ENCODE measurements at regions not wholly inside any gene's neighbourhood (a gene's known extent, or its start where the extent isn't known, plus 50 kb on each side); places are given as distances from the start of the nearest gene placed in this dataset.

- FAIRE-seq = no peak
- no peak for DNase-seq (ENCODE audit: insufficient read length, low spot score)
- no peak for TF ChIP-seq POLR2A (IDR thresholded peaks at IDR 0.05; ENCODE audit: low read depth, low read length)
Measured at GRCh38 chr4:79064806-79065205, 125.6 kb upstream of the PAQR3 start.

DNA sequence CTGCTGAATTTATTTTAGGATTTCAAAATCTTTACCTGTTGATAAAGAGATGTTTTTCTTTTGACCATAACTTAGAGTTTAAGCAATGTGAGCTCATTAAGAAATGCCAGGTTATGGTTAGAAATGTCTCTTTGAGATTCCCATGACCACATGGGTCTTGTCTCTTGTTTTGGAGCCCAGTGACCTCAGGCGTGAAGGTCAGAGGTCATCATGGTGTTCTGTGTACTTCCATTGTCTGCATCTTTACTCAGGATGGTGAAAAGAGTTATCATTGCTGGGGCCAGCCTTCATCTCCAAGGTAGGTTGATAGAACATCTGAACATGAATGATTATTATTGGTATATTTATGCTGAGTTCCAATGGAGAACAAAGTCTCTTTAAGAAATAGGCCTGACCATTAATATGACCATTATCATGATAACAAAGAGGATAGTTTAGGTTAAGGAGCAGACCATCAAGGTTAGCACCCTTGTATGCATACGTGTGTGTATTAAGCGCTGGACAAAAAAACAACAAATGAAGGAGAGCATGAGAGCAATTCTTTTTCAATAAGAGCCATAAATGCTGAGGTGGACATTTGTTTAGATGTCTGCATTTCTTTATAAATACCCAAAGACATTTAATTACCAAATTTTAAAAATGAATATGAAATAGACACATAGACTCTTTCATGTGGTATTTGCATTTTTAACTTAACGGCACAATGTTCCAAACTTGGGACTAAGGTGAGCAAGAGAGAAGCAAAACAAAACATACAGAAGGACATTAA is 120.6 kb upstream of the PAQR3 start:
- no peak for TF ChIP-seq POLR2A (IDR thresholded peaks at IDR 0.05; ENCODE audit: low read depth, low read length)
- FAIRE-seq (no peak), DNase-seq (ENCODE audit: insufficient read length, low spot score) (no peak)

DNA sequence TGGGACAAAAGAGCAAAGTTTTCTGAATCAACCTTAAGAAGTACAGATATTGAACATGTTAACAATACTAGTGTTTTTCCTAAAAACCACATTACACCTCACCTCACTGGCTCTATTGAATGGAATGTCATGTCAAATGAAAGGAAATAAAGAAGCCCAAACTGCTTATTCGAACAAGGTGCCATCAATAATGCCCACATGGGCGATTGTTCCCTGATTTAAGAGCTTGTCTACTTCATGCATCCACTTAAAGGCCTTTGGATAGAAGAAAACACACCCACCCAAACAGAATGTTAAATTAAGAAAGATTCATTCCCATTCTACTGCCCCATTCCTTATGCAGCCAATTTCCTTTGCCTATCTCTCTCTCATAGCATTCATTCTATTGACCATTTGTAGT is 118.5 kb upstream of the PAQR3 start:
- DNase-seq (ENCODE audit: insufficient read length, low spot score) (no peak), FAIRE-seq (no peak)

GRCh38 chr4:79053754-79054153 is 114.5 kb upstream of the PAQR3 start:
- no peak for DNase-seq (ENCODE audit: insufficient read length, low spot score)
- no peak for TF ChIP-seq POLR2A (IDR thresholded peaks at IDR 0.05; ENCODE audit: low read depth, low read length)
- FAIRE-seq = no peak

More for the DNA sequence above, 118.5 kb upstream of the PAQR3 start:
- no peak for TF ChIP-seq POLR2A (IDR thresholded peaks at IDR 0.05; ENCODE audit: low read depth, low read length)

DNA sequence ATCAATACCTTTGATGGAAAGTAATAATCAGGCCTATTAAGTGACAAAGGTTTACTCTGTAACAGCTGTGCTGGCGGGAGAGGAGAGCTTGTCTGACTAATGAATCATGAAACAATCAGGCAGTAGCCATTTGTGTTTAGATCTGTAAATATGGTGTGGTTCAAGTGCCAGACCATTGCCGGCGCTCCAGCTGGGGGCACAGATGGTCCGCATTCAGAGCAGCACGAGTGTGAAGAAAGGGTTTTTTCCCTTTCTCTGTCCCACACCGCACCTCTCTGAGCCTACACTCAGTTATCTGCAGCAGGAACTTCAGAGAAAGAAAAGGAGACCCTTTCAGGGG is 111.3 kb upstream of the PAQR3 start:
- no peak for TF ChIP-seq POLR2A (IDR thresholded peaks at IDR 0.05; ENCODE audit: low read depth, low read length)
- no peak for DNase-seq (ENCODE audit: insufficient read length, low spot score)
- no peak for FAIRE-seq

- DNase-seq (ENCODE audit: insufficient read length, low spot score) (peak; percentile 5), FAIRE-seq (no peak)
- TF ChIP-seq POLR2A (IDR thresholded peaks at IDR 0.05; ENCODE audit: low read depth, low read length) = no peak
Measured at GRCh38 chr4:79049840-79050540, 110.8 kb upstream of the PAQR3 start.

DNA sequence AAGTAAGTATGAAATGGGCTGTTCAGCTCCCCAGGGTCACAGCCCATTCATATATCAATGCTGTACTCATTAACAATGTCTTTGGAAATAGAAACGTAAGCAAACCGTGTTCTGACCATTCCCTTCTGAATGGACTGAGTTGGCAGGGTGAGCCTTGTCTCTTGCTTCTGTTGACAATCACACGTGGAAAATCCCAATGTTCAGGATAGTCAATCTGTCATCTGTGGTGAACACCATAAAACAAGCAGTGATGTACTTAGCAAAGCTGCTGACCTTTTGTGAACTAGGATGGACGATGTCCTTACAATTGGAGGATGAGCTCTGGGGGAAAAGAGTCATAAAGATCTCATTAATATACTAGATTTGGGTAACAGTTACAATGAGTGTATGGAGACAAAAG is 109.6 kb upstream of the PAQR3 start:
- FAIRE-seq (no peak), DNase-seq (ENCODE audit: insufficient read length, low spot score) (no peak)
- no peak for TF ChIP-seq POLR2A (IDR thresholded peaks at IDR 0.05; ENCODE audit: low read depth, low read length)

DNA sequence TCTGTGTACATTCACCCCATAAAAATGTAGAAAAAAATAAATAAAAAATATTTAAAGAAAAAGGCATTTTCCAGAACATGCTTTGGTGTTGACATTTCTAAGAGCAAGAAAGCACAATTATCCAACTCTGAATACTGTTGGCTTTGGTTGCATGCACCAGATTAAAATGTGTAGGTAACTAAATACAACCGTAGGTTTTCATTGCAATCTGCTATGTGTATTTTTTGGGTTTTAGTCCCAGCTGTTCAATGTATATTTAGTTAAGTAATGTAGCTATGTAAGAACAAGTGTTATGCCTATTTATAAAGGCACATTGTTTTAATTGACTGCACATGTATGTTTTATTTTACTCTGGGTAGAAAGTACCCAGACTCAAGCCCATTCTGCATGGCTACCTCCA is 108.1 kb upstream of the PAQR3 start:
- no peak for TF ChIP-seq POLR2A (IDR thresholded peaks at IDR 0.05; ENCODE audit: low read depth, low read length)
- no peak for DNase-seq (ENCODE audit: insufficient read length, low spot score)
- FAIRE-seq = no peak

DNA sequence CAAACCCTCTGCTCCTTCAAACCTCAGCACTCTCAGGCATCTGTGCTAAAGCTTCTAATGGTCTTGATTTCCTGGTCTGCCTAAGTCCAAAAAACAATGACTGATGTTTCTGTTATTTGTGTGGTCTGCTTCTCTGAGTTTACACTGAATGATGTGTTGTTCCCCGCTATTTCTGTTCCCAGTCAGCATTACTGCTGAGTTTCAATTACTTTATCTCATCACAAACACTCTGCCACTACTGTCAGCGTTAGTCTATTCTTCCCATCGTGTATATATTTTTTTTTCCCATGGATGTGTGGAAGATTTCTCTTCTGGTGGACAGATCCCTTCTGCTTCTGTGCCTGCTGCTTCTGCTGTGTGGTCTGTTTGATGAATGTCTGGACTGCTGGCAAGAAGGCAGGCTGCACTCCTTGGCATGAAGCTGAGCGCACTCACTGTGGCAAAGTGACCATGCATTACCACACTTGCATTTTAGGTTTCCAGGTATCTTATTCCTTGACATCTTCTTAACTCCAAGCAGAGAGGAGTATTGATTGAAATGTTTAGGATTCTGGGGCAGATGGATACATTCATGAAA is 106.9 kb upstream of the PAQR3 start:
- no peak for TF ChIP-seq POLR2A (IDR thresholded peaks at IDR 0.05; ENCODE audit: low read depth, low read length)
- DNase-seq (ENCODE audit: insufficient read length, low spot score) (no peak), FAIRE-seq (no peak)

DNA sequence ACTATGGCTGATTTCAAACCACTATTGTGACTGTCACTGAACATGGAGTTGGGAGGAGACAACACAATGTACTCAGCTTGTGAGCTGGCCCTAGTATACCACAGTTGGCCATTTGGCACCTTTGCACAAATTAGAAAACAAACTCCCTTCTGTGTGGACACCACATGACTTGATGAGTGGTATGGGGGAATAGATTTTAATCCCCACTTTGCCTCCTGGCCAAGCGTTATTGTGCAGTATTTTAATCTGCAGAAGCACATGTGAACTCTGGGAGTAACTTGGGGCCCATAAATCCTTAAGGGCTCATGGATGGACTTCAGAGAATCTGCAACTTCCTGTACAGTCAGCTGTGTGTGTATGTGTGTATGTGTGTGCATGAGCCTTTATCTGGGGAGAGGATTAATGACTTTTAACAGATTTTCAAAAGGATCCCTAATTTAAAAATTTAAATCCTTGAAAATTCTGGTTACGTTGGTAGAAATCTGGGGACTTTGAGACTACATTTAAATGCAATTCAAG is 105.0 kb upstream of the PAQR3 start:
- no peak for FAIRE-seq
- no peak for TF ChIP-seq POLR2A (IDR thresholded peaks at IDR 0.05; ENCODE audit: low read depth, low read length)

GRCh38 chr4:79043138-79043537 is 103.9 kb upstream of the PAQR3 start:
- TF ChIP-seq POLR2A (IDR thresholded peaks at IDR 0.05; ENCODE audit: low read depth, low read length) = no peak
- FAIRE-seq = no peak
- DNase-seq (ENCODE audit: insufficient read length, low spot score) = no peak

More for the DNA sequence above, 105.0 kb upstream of the PAQR3 start:
- no peak for DNase-seq (ENCODE audit: insufficient read length, low spot score)

DNA sequence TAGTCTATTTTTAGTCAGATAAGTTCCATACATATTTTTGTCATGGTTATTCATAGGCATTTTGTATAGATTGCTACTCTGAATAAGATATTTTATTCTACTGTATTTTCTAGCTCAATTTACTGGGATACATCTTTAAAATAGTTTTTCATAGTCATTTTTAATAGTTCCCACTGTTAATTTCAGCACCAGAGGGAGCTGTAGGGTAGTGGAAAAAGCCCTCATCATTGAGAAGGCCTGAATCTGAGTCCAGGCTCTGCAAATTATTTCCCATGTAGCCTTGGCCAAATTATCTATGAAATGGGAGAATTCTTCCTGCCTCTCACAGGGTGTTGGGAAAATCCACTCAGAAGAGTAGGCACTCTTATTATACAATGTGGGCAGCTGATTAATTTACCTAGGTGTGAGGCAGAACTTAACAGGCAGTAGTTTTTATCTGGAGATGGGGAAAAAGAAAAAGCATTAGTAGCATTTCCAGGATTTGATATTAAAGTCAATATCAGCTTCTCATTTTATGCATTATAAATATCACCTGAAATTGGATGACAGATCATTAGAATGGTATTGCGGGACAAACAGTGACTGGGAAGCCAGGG is 102.9 kb upstream of the PAQR3 start:
- no peak for TF ChIP-seq POLR2A (IDR thresholded peaks at IDR 0.05; ENCODE audit: low read depth, low read length)
- DNase-seq (ENCODE audit: insufficient read length, low spot score) (no peak), FAIRE-seq (no peak)

DNA sequence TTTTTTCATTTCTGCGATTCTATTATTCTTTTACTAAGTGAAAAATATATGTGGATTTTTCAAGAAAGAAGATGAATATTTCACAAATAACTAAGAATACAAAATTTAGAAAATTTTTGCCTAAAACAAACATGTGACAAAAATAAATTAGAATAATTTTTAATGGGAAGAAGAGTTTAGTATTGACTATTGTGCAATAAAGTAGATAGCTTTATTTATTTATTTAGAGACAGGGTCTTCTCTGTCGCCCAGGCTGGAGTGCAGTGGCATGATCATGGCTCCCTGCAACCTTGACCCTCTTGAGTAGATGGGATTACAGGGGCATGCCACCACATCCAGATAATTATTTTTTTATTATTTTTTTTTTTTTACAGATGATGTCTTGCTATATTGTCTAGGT is 95.3 kb upstream of the PAQR3 start:
- no peak for TF ChIP-seq POLR2A (IDR thresholded peaks at IDR 0.05; ENCODE audit: low read depth, low read length)
- no peak for FAIRE-seq
- DNase-seq (ENCODE audit: insufficient read length, low spot score) = no peak

- FAIRE-seq (no peak), DNase-seq (ENCODE audit: insufficient read length, low spot score) (no peak)
- no peak for TF ChIP-seq POLR2A (IDR thresholded peaks at IDR 0.05; ENCODE audit: low read depth, low read length)
Measured at GRCh38 chr4:79030973-79031372, 91.7 kb upstream of the PAQR3 start.
